Testis (tissue), 2 donors: ENCODE measurements at regions not wholly inside any gene's neighbourhood (a gene's known extent, or its start where the extent isn't known, plus 50 kb on each side); places are given as distances from the start of the nearest gene placed in this dataset.

ENCODE experiments used
- DNase-seq: peaks from one replicate; pipeline ENCODE4 v3.0.0-alpha.2; 2019
- H3K27ac ChIP-seq, 2 donors: fragments of 200-600 bp; sonication (generic); one replicate each; pipeline ENCODE4 v1.5.1; 2019
- H3K27me3 ChIP-seq: fragments of 200-600 bp; sonication (generic); one replicate; pipeline ENCODE4 v1.5.1; 2019
- H3K36me3 ChIP-seq: fragments of 200-600 bp; sonication (generic); one replicate; pipeline ENCODE4 v1.5.1; 2017; ENCODE audit warnings: low read depth; ENCODE audit errors: missing control alignments
- H3K4me1 ChIP-seq: fragments of 200-600 bp; sonication (generic); one replicate; pipeline ENCODE4 v1.5.1; 2019
- H3K4me3 ChIP-seq, 2 donors: fragments of 200-600 bp; sonication (generic); one replicate each; pipeline ENCODE4 v1.5.1; 2017 to 2019
- H3K9me3 ChIP-seq: fragments of 200-600 bp; sonication (generic); one replicate; pipeline ENCODE4 v1.5.1; 2017
- CTCF ChIP-seq, 3 experiments: fragments of 450-650 bp in 2 of 3; fragments of 200-600 bp in 1 of 3; sonication (generic) in 1 of 3; IDR thresholded peaks; one replicate each; pipeline ENCODE4 v1.5.1; 2016 to 2019; ENCODE audit warnings: antibody characterized with exemption in 3 of 3, mild to moderate bottlenecking in 2 of 3, moderate library complexity in 1 of 3
- POLR2A ChIP-seq: fragments of 450-650 bp; IDR thresholded peaks from one replicate; pipeline ENCODE4 v1.6.1; 2017; ENCODE audit warnings: antibody characterized with exemption, mild to moderate bottlenecking, moderate library complexity
- WGBS, 2 donors: methylation state at CpG; one replicate each; pipeline ENCODE4 v1.1.5; 2018; 5-methylcytosine and 5-hydroxymethylcytosine counted together
- intact Hi-C: fragments of 100-400 bp; cut with DNase I; formaldehyde crosslinking; loops from one replicate; pipeline ENCODE4 v1.15.1; 2023; ENCODE audit warnings: low total_unique reads

GRCh38 chr5:116372931-116373597 is 201.6 kb downstream of the SEMA6A start:
- Histone ChIP-seq H3K4me1 (no peaks in the 10 kb centered on the region), H3K27ac (no peak overlapping the region), H3K27me3 (no peaks in the 10 kb centered on the region), H3K4me3 (no peak overlapping the region), H3K9me3 (no peaks in the 10 kb centered on the region), H3K36me3 (no peaks in the 10 kb centered on the region)
- DNase-seq = no peak
- intact Hi-C loops = no loop called here
- TF ChIP-seq POLR2A = no peak
- TF ChIP-seq CTCF (IDR thresholded peaks at IDR 0.05) = no peak
- 96 to 100% methylated on average over 1 of the region's 1 CpG for WGBS, 2 donors

- intact Hi-C loops = no loop called here
- no peak for TF ChIP-seq CTCF (IDR thresholded peaks at IDR 0.05)
- no peak for TF ChIP-seq POLR2A
- H3K9me3 ChIP-seq = no peaks in the 10 kb centered on the region
- H3K4me3 ChIP-seq = no peak overlapping the region
- H3K4me1 ChIP-seq = no peaks in the 10 kb centered on the region
- no peaks in the 10 kb centered on the region for H3K27me3 ChIP-seq
- H3K27ac ChIP-seq = no peak overlapping the region
- no peak for DNase-seq
- no peaks in the 10 kb centered on the region for H3K36me3 ChIP-seq
Observed at GRCh38 chr5:116371935-116372334, 202.7 kb downstream of the SEMA6A start.

- TF ChIP-seq POLR2A (no peak), CTCF (IDR thresholded peaks at IDR 0.05) (no peak)
- DNase-seq = no peak
- no peak overlapping the region for H3K27ac ChIP-seq
- no peak overlapping the region for H3K4me3 ChIP-seq
- intact Hi-C loops = no loop called here
- H3K9me3 ChIP-seq = no peaks in the 10 kb centered on the region
- H3K4me1 ChIP-seq = no peaks in the 10 kb centered on the region
- no peaks in the 10 kb centered on the region for H3K27me3 ChIP-seq
- no peaks in the 10 kb centered on the region for H3K36me3 ChIP-seq
- WGBS, 2 donors = 88 to 89% methylated on average over 2 of the region's 2 CpGs
Observed at GRCh38 chr5:116371431-116371830, 203.2 kb downstream of the SEMA6A start.

GRCh38 chr5:116370886-116371285 is 203.7 kb downstream of the SEMA6A start:
- intact Hi-C loops = no loop called here
- H3K27ac ChIP-seq = no peak overlapping the region
- no peak for DNase-seq

More at GRCh38 chr5:116370886-116371285, 203.7 kb downstream of the SEMA6A start:
- Histone ChIP-seq H3K9me3 (no peaks in the 10 kb centered on the region), H3K27me3 (no peaks in the 10 kb centered on the region), H3K4me1 (no peaks in the 10 kb centered on the region), H3K36me3 (no peaks in the 10 kb centered on the region), H3K4me3 (no peak overlapping the region)
- 59 to 60% methylated on average over 2 of the region's 2 CpGs for WGBS, 2 donors
- TF ChIP-seq CTCF (IDR thresholded peaks at IDR 0.05) = no peak
